NB4 (cell line): ENCODE measurements at regions not wholly inside any gene's neighbourhood (a gene's known extent, or its start where the extent isn't known, plus 50 kb on each side); places are given as distances from the start of the nearest gene placed in this dataset.

Source experiments
- DNase-seq: peaks from one replicate; pipeline ENCODE4 v3.0.0; 2010; ENCODE audit warnings: low read depth
- H3K4me3 ChIP-seq: one replicate; pipeline ENCODE4 v1.5.1; 2011; ENCODE audit warnings: mild to moderate bottlenecking, low read depth, low read length, moderate library complexity
- MYC ChIP-seq: IDR thresholded peaks from 2 replicates; pipeline ENCODE4 v1.6.1; 2011; ENCODE audit warnings: low read depth, low read length
- POLR2A ChIP-seq: IDR thresholded peaks from 2 replicates; pipeline ENCODE4 v1.6.1; 2011; ENCODE audit warnings: mild to moderate bottlenecking; ENCODE audit not compliant: insufficient read length; ENCODE audit errors: extremely low read depth
- TF ChIP-seq, protein P1 (sequence below): IDR thresholded peaks from 2 replicates; pipeline ENCODE4 v1.6.1; 2011; ENCODE audit warnings: low read depth, low read length
- TF ChIP-seq, protein P2 (sequence below): IDR thresholded peaks from one replicate; pipeline ENCODE4 v1.5.1; 2012; ENCODE audit warnings: low read depth, low read length

DNA sequence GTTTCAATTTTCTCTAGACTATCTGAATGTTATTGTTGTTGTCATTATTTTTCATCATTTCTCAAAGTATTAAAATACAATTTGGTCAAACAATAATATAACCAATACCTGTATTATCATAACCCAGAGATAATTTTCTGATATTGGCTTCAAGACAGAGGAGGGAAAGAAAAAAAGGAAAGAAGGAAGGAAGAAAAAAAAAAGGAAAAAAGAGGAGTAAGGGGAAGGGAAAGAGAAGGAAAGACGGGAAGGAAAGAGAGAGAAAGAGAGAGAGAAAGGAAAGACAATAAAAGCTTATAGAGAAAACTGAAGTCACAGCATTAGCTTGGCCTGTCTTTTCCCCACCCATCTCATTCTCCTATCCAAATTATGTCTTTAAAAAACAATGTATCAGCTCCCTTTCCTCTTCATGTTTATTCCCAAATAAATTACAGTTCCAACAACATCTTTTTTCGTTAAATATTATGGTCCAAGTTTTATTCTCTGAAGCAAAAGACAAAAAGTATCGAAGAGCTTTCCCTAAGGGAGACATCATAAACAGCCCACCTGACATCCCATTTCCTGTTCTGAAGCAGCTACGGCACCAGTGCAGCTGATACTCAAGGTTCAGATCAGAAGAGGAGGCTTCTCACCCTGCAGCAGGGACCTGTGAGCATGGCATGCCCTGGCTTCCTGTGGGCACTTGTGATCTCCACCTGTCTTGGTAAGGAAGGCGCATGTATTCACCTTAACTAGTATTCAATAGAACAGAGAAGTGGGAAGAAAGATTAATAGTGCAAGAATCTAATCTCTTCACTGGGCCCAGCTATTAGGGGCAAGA, 308.3 kb downstream of the DAD1 start:
- no peak overlapping the region for H3K4me3 ChIP-seq
- DNase-seq = no peak
- TF ChIP-seq MYC (no peak), POLR2A (no peak)
- TF ChIP-seq, protein P1, sequence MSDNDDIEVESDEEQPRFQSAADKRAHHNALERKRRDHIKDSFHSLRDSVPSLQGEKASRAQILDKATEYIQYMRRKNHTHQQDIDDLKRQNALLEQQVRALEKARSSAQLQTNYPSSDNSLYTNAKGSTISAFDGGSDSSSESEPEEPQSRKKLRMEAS = no peak
- TF ChIP-seq, protein P2, sequence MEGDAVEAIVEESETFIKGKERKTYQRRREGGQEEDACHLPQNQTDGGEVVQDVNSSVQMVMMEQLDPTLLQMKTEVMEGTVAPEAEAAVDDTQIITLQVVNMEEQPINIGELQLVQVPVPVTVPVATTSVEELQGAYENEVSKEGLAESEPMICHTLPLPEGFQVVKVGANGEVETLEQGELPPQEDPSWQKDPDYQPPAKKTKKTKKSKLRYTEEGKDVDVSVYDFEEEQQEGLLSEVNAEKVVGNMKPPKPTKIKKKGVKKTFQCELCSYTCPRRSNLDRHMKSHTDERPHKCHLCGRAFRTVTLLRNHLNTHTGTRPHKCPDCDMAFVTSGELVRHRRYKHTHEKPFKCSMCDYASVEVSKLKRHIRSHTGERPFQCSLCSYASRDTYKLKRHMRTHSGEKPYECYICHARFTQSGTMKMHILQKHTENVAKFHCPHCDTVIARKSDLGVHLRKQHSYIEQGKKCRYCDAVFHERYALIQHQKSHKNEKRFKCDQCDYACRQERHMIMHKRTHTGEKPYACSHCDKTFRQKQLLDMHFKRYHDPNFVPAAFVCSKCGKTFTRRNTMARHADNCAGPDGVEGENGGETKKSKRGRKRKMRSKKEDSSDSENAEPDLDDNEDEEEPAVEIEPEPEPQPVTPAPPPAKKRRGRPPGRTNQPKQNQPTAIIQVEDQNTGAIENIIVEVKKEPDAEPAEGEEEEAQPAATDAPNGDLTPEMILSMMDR = no peak

DNA sequence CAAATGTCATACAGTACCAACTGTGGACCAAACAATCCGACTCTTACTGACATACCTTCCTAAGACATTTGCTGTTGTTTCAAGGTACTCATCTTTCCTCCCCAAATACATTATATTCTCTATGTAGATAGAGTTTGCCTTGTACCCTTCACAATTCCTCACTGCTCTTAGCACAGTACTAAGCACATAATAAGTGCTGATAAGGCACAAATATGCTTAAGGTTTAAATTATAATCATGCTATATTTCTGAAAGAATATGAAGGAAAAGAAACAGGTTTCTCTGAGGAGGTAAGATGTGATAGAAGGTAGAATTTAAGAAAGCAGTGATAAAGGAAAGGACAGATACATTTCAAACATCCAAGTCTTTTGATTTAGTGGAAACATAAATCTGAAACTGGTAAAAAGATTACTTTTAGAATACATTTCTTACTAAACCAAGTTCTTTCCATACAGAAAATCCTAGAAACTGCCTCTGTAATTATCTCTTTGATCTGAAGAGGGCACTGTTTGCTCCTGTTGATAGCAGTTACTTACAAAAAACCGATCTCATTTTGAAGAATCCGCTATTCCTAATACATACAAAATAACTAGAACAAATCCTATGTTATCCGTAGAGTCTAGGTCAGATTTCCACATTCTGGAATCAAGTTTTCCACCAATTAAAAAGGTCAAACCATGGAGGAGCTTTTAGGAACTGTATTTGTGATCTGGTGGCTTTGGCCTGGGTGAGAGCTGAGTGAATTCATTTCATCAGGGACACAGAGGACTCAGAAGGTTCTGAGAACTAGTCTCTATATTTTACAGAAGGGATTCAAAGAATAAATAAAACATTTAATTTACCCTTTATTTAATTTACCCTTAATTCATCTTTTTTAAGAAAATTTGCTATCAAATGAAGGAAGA, 311.9 kb downstream of the DAD1 start:
- H3K4me3 ChIP-seq = no peak overlapping the region
- DNase-seq = peak; percentile 17
- TF ChIP-seq POLR2A = no peak
- TF ChIP-seq, protein P2 = peak; percentile 56

DNA sequence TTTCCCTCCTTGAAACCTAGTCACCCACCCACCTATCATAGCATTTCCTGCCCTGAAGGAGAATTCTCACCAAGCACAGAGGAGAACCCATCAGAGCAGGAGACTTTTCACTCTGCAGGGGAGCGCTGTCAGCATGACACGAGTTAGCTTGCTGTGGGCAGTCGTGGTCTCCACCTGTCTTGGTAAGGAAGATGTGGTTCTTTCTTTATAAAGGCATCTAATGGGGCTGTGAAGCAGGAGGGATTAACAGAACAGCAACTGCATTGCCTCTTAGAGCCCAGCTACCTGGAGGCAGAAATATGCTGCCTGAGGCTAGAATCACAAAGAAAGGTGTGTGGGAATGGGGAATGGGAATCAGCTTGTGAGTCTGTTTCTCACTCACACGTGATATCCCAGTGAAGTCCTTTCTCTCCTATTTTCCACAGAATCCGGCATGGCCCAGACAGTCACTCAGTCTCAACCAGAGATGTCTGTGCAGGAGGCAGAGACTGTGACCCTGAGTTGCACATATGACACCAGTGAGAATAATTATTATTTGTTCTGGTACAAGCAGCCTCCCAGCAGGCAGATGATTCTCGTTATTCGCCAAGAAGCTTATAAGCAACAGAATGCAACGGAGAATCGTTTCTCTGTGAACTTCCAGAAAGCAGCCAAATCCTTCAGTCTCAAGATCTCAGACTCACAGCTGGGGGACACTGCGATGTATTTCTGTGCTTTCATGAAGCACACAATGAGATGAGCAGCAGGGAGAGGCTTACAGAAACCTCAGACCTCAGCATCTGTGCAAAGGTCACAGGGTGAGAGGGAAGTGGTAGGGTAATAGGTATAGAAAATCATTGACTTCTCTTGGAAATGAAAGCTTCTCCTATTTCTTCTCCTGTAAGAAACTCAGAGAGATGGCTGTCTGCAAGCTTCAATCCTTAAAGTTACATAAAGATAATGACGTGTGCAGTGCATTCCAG, 316.9 kb downstream of the DAD1 start:
- DNase-seq = no peak
- TF ChIP-seq, protein P2 = no peak
- TF ChIP-seq POLR2A = no peak
- TF ChIP-seq, protein P1 = no peak
- no peak for TF ChIP-seq MYC
- H3K4me3 ChIP-seq = no peak overlapping the region

DNA sequence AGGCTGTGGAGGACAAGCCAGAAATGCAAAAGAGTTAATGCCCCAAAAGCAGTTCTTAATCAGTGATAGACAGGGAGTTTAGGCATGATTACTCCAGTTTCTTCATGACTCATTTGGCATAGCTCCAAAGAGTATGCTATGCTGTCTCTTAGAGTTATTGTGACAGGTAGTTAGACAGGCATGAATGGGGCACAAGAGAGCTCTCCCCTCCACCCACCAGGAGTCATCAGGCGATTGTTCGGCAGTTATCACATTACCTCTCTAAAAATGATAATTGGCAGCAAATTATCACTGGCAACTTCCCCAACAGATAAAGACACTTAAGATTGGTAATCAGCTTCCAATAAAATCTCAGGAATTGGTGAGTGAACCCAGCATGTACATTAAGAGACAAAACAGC, 320.1 kb downstream of the DAD1 start:
- TF ChIP-seq, protein P1 = no peak
- TF ChIP-seq MYC (no peak), POLR2A (no peak)
- TF ChIP-seq, protein P2 = no peak

DNA sequence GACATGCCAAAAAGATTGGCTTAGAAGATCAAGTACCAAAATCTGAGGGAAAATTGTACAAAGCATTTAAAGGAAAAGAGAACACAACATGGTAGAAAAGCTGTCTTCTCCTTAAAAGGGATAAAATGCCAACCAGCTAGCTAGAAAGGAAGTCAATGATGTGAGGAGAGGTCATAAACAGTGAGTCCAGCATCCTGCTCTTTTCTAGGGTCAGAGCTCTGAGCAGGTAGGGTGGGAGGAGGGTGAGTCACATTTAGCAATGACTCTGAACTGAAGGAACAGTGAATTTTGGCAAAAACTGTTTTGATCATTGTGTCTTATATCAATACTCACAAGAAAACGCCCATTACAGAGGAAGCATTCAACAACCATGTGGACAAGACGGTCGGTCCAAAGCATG, 322.3 kb downstream of the DAD1 start:
- DNase-seq = no peak

More for the DNA sequence above, 320.1 kb downstream of the DAD1 start:
- DNase-seq = no peak
- H3K4me3 ChIP-seq = no peak overlapping the region

More for the DNA sequence above, 322.3 kb downstream of the DAD1 start:
- no peak overlapping the region for H3K4me3 ChIP-seq
- TF ChIP-seq MYC = no peak
- TF ChIP-seq, protein P2 = no peak
- TF ChIP-seq POLR2A = no peak
- TF ChIP-seq, protein P1 = no peak
